Liver (tissue), 8 donors: ENCODE measurements at regions not wholly inside any gene's neighbourhood (a gene's known extent, or its start where the extent isn't known, plus 50 kb on each side); places are given as distances from the start of the nearest gene placed in this dataset.

ENCODE experiments used
- DNase-seq: peaks from one replicate; pipeline ENCODE4 v3.0.0-alpha.2; 2017; ENCODE audit warnings: low spot score
- H3K27ac ChIP-seq, 2 donors: one replicate each; pipeline ENCODE4 v1.7.0; 2013; ENCODE audit warnings: inconsistent platforms in 2 of 2, low read length in 2 of 2, control low read depth in 1 of 2, low read depth in 1 of 2, mild to moderate bottlenecking in 1 of 2
- H3K27me3 ChIP-seq, 4 donors: one replicate each; pipeline versions ENCODE4 v1.6.1 to v1.7.0; 2013; ENCODE audit warnings: low read length in 3 of 4, inconsistent platforms in 1 of 4, mild to moderate bottlenecking in 1 of 4, moderate library complexity in 1 of 4; ENCODE audit not compliant: control insufficient read depth in 4 of 4, insufficient read depth in 4 of 4
- H3K36me3 ChIP-seq, 4 donors: one replicate each; pipeline versions ENCODE4 v1.6.1 to v1.7.0; 2013; ENCODE audit warnings: low read length in 3 of 4, mild to moderate bottlenecking in 3 of 4, low read depth in 1 of 4, moderate library complexity in 1 of 4; ENCODE audit not compliant: control insufficient read depth in 4 of 4, insufficient read depth in 3 of 4
- H3K4me1 ChIP-seq, 4 donors: one replicate each; pipeline versions ENCODE4 v1.6.1 to v1.7.0; 2013; ENCODE audit warnings: low read length in 3 of 4, mild to moderate bottlenecking in 3 of 4, moderate library complexity in 1 of 4; ENCODE audit not compliant: control insufficient read depth in 4 of 4, insufficient read depth in 4 of 4
- H3K4me3 ChIP-seq, 3 donors: one replicate each; pipeline versions ENCODE4 v1.6.1 to v1.7.0; 2013; ENCODE audit warnings: low read length in 3 of 3, control low read depth in 1 of 3, low read depth in 1 of 3, mild to moderate bottlenecking in 1 of 3
- H3K9ac ChIP-seq, 2 donors: one replicate each; pipeline ENCODE4 v1.7.0; 2013; ENCODE audit warnings: low read length in 2 of 2, mild to moderate bottlenecking in 2 of 2, moderate library complexity in 2 of 2, control low read depth in 1 of 2, low read depth in 1 of 2
- H3K9me3 ChIP-seq, 4 donors: one replicate each; pipeline versions ENCODE4 v1.6.1 to v1.7.0; 2013; ENCODE audit warnings: low read length in 3 of 4; ENCODE audit not compliant: control insufficient read depth in 4 of 4
- FOXA2 ChIP-seq: IDR thresholded peaks from 2 replicates; pipeline ENCODE4 v1.6.1; 2016; ENCODE audit warnings: antibody characterized with exemption
- GABPA ChIP-seq, 2 donors: IDR thresholded peaks in 1 of 2; conservative IDR thresholded peaks in 1 of 2; 2 replicates each; pipeline ENCODE4 v1.6.1; 2016; ENCODE audit warnings: antibody characterized with exemption in 2 of 2, mild to moderate bottlenecking in 1 of 2, moderate library complexity in 1 of 2
- JUND ChIP-seq, 2 donors: IDR thresholded peaks; 2 replicates each; pipeline ENCODE4 v1.6.1; 2016; ENCODE audit warnings: antibody characterized with exemption in 2 of 2
- NR2F2 ChIP-seq: IDR thresholded peaks from 2 replicates; pipeline ENCODE4 v1.6.1; 2016; ENCODE audit warnings: antibody characterized with exemption
- RAD21 ChIP-seq, 2 donors: IDR thresholded peaks; 2 replicates each; pipeline ENCODE4 v1.6.1; 2016; ENCODE audit warnings: antibody characterized with exemption in 2 of 2, mild to moderate bottlenecking in 2 of 2
- RXRA ChIP-seq, 2 donors: IDR thresholded peaks; 2 replicates each; pipeline ENCODE4 v1.6.1; 2017 to 2018; ENCODE audit warnings: antibody characterized with exemption in 2 of 2, mild to moderate bottlenecking in 1 of 2
- TAF1 ChIP-seq: conservative IDR thresholded peaks from 2 replicates; pipeline ENCODE4 v1.6.1; 2016; ENCODE audit warnings: antibody characterized with exemption, mild to moderate bottlenecking
- WGBS: extraction: QIAGEN DNeasy Blood & Tissue Kit; methylation state at CpG from one replicate; pipeline ENCODE4 v1.1.7; 2013; 5-methylcytosine and 5-hydroxymethylcytosine counted together
- TF ChIP-seq, protein P1 (sequence below): IDR thresholded peaks from 2 replicates; pipeline ENCODE4 v1.6.1; 2016; ENCODE audit warnings: antibody characterized with exemption
- TF ChIP-seq, protein P2 (sequence below): fragments of 150-350 bp; IDR thresholded peaks from 2 replicates; pipeline ENCODE4 v1.5.1; 2017; ENCODE audit warnings: improper control_type of control experiment, low read depth, low read length; ENCODE audit not compliant: missing input control
- TF ChIP-seq, protein P3 (sequence below): IDR thresholded peaks from 2 replicates; pipeline ENCODE4 v1.6.1; 2016; ENCODE audit warnings: antibody characterized with exemption
- TF ChIP-seq, protein P4 (sequence below): IDR thresholded peaks from 2 replicates; pipeline ENCODE4 v1.6.1; 2016; ENCODE audit warnings: antibody characterized with exemption, mild to moderate bottlenecking
- TF ChIP-seq, protein P5 (sequence below): IDR thresholded peaks from 2 replicates; pipeline ENCODE4 v1.6.1; 2016; ENCODE audit warnings: antibody characterized with exemption
- donor health status: healthy.
- donor health status: healthy.
- donor health status: healthy.
- donor health status: healthy.
- donor health status: healthy.

DNA sequence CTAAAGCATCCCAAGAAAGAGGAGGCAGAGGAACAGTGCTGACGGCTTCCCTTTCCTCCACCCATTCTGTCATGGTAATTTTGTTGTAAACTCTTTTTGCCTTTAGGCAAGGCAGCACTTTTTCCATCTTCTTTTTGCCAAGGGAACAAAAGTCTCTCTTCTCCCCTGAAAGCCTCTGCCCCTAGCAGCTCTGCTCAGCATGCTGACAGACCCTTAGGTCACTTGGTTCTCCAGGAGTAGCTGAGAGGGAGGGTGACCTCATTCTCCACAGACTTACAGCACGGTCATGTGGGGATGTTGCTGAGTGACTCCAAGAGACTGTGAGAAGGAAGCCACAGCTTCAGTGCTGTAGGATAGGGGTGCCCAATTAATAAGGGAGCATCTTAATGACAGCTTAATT, 81.1 kb upstream of the RALGAPA2 start:
- Histone ChIP-seq H3K27ac (no peak overlapping the region), H3K4me1 (peaks cover 0 to 5% (median 1%) of the 10 kb centered on the region in 4 donors), H3K36me3 (no peaks in the 10 kb centered on the region), H3K9ac (no peak overlapping the region), H3K4me3 (no peak overlapping the region), H3K27me3 (no peaks in the 10 kb centered on the region), H3K9me3 (no peaks in the 10 kb centered on the region)
- no peak for DNase-seq
- TF ChIP-seq, protein P1, sequence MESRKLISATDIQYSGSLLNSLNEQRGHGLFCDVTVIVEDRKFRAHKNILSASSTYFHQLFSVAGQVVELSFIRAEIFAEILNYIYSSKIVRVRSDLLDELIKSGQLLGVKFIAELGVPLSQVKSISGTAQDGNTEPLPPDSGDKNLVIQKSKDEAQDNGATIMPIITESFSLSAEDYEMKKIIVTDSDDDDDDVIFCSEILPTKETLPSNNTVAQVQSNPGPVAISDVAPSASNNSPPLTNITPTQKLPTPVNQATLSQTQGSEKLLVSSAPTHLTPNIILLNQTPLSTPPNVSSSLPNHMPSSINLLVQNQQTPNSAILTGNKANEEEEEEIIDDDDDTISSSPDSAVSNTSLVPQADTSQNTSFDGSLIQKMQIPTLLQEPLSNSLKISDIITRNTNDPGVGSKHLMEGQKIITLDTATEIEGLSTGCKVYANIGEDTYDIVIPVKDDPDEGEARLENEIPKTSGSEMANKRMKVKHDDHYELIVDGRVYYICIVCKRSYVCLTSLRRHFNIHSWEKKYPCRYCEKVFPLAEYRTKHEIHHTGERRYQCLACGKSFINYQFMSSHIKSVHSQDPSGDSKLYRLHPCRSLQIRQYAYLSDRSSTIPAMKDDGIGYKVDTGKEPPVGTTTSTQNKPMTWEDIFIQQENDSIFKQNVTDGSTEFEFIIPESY = no peak
- no peak for TF ChIP-seq RAD21 (IDR thresholded peaks at IDR 0.05)
- TF ChIP-seq, protein P2, sequence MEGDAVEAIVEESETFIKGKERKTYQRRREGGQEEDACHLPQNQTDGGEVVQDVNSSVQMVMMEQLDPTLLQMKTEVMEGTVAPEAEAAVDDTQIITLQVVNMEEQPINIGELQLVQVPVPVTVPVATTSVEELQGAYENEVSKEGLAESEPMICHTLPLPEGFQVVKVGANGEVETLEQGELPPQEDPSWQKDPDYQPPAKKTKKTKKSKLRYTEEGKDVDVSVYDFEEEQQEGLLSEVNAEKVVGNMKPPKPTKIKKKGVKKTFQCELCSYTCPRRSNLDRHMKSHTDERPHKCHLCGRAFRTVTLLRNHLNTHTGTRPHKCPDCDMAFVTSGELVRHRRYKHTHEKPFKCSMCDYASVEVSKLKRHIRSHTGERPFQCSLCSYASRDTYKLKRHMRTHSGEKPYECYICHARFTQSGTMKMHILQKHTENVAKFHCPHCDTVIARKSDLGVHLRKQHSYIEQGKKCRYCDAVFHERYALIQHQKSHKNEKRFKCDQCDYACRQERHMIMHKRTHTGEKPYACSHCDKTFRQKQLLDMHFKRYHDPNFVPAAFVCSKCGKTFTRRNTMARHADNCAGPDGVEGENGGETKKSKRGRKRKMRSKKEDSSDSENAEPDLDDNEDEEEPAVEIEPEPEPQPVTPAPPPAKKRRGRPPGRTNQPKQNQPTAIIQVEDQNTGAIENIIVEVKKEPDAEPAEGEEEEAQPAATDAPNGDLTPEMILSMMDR = no peak
- TF ChIP-seq, protein P3, sequence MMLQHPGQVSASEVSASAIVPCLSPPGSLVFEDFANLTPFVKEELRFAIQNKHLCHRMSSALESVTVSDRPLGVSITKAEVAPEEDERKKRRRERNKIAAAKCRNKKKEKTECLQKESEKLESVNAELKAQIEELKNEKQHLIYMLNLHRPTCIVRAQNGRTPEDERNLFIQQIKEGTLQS = no peak
- TF ChIP-seq GABPA (IDR thresholded peaks at IDR 0.05 in 1 of 2, conservative IDR thresholded peaks at IDR 0.05 in 1 of 2) = no peak
- TF ChIP-seq, protein P4, sequence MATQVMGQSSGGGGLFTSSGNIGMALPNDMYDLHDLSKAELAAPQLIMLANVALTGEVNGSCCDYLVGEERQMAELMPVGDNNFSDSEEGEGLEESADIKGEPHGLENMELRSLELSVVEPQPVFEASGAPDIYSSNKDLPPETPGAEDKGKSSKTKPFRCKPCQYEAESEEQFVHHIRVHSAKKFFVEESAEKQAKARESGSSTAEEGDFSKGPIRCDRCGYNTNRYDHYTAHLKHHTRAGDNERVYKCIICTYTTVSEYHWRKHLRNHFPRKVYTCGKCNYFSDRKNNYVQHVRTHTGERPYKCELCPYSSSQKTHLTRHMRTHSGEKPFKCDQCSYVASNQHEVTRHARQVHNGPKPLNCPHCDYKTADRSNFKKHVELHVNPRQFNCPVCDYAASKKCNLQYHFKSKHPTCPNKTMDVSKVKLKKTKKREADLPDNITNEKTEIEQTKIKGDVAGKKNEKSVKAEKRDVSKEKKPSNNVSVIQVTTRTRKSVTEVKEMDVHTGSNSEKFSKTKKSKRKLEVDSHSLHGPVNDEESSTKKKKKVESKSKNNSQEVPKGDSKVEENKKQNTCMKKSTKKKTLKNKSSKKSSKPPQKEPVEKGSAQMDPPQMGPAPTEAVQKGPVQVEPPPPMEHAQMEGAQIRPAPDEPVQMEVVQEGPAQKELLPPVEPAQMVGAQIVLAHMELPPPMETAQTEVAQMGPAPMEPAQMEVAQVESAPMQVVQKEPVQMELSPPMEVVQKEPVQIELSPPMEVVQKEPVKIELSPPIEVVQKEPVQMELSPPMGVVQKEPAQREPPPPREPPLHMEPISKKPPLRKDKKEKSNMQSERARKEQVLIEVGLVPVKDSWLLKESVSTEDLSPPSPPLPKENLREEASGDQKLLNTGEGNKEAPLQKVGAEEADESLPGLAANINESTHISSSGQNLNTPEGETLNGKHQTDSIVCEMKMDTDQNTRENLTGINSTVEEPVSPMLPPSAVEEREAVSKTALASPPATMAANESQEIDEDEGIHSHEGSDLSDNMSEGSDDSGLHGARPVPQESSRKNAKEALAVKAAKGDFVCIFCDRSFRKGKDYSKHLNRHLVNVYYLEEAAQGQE = no peak
- no peak for TF ChIP-seq FOXA2
- TF ChIP-seq JUND (IDR thresholded peaks at IDR 0.05) = no peak
- no peak for TF ChIP-seq RXRA (IDR thresholded peaks at IDR 0.05)
- TF ChIP-seq, protein P5, sequence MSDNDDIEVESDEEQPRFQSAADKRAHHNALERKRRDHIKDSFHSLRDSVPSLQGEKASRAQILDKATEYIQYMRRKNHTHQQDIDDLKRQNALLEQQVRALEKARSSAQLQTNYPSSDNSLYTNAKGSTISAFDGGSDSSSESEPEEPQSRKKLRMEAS = no peak
- WGBS = 88% methylated on average over 2 of the region's 2 CpGs

DNA sequence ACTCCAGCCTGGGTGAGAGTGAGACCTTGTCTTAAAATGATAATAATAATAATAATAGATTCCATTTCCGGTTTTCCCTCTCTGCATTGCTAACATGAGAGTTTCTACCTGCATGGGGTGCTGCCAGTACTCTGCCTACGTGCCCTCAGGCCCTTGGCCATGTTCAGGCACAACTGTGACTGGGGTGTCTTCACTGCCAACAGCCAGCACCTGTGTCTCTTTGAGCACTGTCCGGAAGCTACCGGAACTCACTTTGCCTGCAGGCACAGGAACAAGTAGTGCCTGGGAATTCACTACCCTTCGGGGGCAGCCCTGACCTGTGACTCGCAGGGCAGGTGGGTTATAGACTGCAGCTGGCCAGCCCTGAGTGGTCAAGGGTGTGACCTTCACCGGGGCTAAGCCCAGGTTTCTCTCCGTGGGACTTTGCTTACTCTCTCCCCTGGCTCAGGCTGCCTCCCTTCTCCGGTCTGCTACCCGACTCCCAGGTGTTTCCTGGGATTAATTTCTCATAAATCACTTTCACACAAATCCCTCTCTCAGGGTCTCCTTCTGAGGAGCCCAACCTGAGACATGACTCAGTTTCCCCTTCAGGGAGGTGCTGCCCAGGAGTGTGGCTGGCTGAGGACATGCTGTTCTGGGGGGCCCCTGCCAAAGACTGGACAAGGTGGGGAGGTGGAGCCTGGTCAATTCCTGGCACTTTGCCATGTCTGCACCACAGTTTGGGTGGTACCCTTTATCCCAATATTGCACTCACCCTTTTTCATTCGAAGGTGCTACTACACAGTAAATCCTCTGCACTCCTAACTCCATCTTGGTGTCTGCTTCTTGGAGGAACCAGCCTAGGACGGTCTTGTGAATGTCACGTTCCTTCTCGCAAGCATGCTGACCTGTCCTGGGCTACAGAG, 79.5 kb upstream of the RALGAPA2 start:
- 82% methylated on average over 14 of the region's 14 CpGs for WGBS
- Histone ChIP-seq H3K27ac (no peak overlapping the region), H3K4me3 (no peak overlapping the region), H3K27me3 (no peaks in the 10 kb centered on the region), H3K9me3 (no peaks in the 10 kb centered on the region), H3K36me3 (no peaks in the 10 kb centered on the region), H3K9ac (no peak overlapping the region), H3K4me1 (peaks cover 0 to 5% (median 1%) of the 10 kb centered on the region in 4 donors)
- no peak for TF ChIP-seq JUND (IDR thresholded peaks at IDR 0.05)
- no peak for TF ChIP-seq TAF1
- TF ChIP-seq, protein P4 = no peak
- no peak for TF ChIP-seq NR2F2
- DNase-seq = no peak
